Breast epithelium (tissue), 4 donors: ENCODE measurements at regions not wholly inside any gene's neighbourhood (a gene's known extent, or its start where the extent isn't known, plus 50 kb on each side); places are given as distances from the start of the nearest gene placed in this dataset.

ENCODE experiments used
- DNase-seq, 2 donors: peaks; one replicate each; pipeline ENCODE4 v3.0.0-alpha.2; 2019; ENCODE audit warnings: low spot score in 2 of 2
- H3K27ac ChIP-seq, 2 donors: fragments of 200-600 bp; sonication (generic) in 1 of 2; one replicate each; pipeline ENCODE4 v1.5.1; 2016 to 2019; ENCODE audit warnings: mild to moderate bottlenecking in 1 of 2
- H3K27me3 ChIP-seq, 2 donors: fragments of 200-600 bp; sonication (generic) in 1 of 2; one replicate each; pipeline versions ENCODE4 v1.5.1 to v1.6.0; 2017 to 2019; ENCODE audit warnings: control low read depth in 1 of 2, mild to moderate bottlenecking in 1 of 2
- H3K36me3 ChIP-seq: fragments of 200-600 bp; one replicate; pipeline ENCODE4 v1.5.1; 2019
- H3K4me1 ChIP-seq, 2 donors: fragments of 200-600 bp; sonication (generic); one replicate each; pipeline ENCODE4 v1.5.1; 2016 to 2019; ENCODE audit warnings: control low read depth in 1 of 2
- H3K4me3 ChIP-seq, 3 donors: fragments of 200-600 bp; sonication (generic); 1 replicate in 2 of 3; 2 replicates in 1 of 3; pipeline ENCODE4 v1.5.1; 2016 to 2019; ENCODE audit warnings: mild to moderate bottlenecking in 3 of 3, moderate library complexity in 2 of 3
- H3K9me3 ChIP-seq, 2 donors: fragments of 200-600 bp; sonication (generic) in 1 of 2; one replicate each; pipeline ENCODE4 v1.5.1; 2016 to 2019; ENCODE audit warnings: control low read depth in 1 of 2
- POLR2A ChIP-seq: fragments of 450-650 bp; IDR thresholded peaks from one replicate; pipeline ENCODE4 v1.6.1; 2016; ENCODE audit warnings: antibody characterized with exemption, mild to moderate bottlenecking, moderate library complexity
- POLR2AphosphoS5 ChIP-seq, 3 donors: sonication (generic); formaldehyde crosslinking; IDR thresholded peaks; one replicate each; pipeline ENCODE4 v1.6.1; 2017; ENCODE audit warnings: antibody characterized with exemption in 3 of 3
- intact Hi-C: fragments of 100-400 bp; cut with DNase I; formaldehyde crosslinking; loops from one replicate; pipeline ENCODE4 v1.15.1; 2023; ENCODE audit warnings: low total_unique reads
- TF ChIP-seq, protein P1 (sequence below), 3 donors: fragments of 450-650 bp; IDR thresholded peaks; one replicate each; pipeline ENCODE4 v1.5.1; 2016 to 2017; ENCODE audit warnings: antibody characterized with exemption in 3 of 3, mild to moderate bottlenecking in 3 of 3, moderate library complexity in 3 of 3

GRCh38 chr5:8675182-8675581 is 806.2 kb downstream of the MTRR start:
- no peaks in the 10 kb centered on the region for H3K36me3 ChIP-seq
- no peaks in the 10 kb centered on the region for H3K4me1 ChIP-seq
- H3K9me3 ChIP-seq: peaks cover 0 to 12% of the 10 kb centered on the region in 2 donors
- DNase-seq: no peak
- H3K27me3 ChIP-seq: no peaks in the 10 kb centered on the region
- no peak overlapping the region for H3K4me3 ChIP-seq
- no peak overlapping the region for H3K27ac ChIP-seq
- TF ChIP-seq, protein P1, sequence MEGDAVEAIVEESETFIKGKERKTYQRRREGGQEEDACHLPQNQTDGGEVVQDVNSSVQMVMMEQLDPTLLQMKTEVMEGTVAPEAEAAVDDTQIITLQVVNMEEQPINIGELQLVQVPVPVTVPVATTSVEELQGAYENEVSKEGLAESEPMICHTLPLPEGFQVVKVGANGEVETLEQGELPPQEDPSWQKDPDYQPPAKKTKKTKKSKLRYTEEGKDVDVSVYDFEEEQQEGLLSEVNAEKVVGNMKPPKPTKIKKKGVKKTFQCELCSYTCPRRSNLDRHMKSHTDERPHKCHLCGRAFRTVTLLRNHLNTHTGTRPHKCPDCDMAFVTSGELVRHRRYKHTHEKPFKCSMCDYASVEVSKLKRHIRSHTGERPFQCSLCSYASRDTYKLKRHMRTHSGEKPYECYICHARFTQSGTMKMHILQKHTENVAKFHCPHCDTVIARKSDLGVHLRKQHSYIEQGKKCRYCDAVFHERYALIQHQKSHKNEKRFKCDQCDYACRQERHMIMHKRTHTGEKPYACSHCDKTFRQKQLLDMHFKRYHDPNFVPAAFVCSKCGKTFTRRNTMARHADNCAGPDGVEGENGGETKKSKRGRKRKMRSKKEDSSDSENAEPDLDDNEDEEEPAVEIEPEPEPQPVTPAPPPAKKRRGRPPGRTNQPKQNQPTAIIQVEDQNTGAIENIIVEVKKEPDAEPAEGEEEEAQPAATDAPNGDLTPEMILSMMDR (IDR thresholded peaks at IDR 0.05): no peak
- no peak for TF ChIP-seq POLR2AphosphoS5 (IDR thresholded peaks at IDR 0.05)
- no peak for TF ChIP-seq POLR2A
- intact Hi-C loops: no loop called here

DNA sequence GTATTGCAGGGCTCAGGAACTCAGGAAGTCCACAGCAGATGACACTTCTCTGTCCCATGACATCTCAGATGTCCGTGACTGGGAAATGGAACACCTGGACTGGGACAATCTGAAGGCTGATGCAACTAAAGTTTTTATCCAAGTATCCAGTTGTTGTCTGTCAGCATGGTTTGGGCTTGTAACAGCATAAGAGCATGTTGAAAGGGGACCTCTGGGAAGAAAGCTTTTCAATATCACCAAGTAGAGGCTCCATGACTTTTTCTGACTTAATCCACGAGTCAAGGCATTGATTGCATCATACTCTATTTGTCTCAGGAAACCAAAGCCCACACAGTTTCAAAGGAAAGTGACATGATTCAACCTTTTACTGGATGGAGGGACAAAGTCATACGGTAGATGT is 807.7 kb downstream of the MTRR start:
- Histone ChIP-seq H3K36me3 (no peaks in the 10 kb centered on the region), H3K4me3 (no peak overlapping the region), H3K27me3 (no peaks in the 10 kb centered on the region), H3K4me1 (no peaks in the 10 kb centered on the region), H3K9me3 (peaks cover 0 to 12% of the 10 kb centered on the region in 2 donors), H3K27ac (no peak overlapping the region)
- no peak for DNase-seq
- TF ChIP-seq, protein P1 (IDR thresholded peaks at IDR 0.05): no peak
- TF ChIP-seq POLR2A (no peak), POLR2AphosphoS5 (IDR thresholded peaks at IDR 0.05) (no peak)
- intact Hi-C loops: no loop called here

DNA sequence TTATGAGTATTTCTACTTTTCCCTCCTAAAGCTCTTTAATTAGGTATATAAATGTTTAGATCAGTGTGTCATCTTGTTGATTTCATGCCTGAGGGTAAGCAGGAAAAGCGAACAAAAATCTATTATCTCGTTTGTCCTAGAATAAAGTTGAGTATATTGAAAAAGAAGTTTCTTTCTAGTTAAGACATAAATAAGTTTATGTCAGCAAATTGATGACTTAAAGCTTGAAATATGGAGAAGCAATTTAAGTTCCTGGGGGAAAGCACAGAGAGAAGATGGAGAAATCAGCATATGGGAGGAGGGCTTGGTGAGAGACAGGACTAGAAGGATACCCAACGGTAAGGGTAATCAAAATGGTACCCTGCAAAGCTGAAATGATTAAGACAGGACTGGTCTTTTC is 813.4 kb downstream of the MTRR start:
- Histone ChIP-seq H3K4me3 (no peak overlapping the region), H3K4me1 (no peaks in the 10 kb centered on the region), H3K27me3 (no peaks in the 10 kb centered on the region), H3K9me3 (peaks cover 0 to 12% of the 10 kb centered on the region in 2 donors), H3K27ac (no peak overlapping the region), H3K36me3 (no peaks in the 10 kb centered on the region)
- TF ChIP-seq, protein P1 (IDR thresholded peaks at IDR 0.05): no peak
- TF ChIP-seq POLR2AphosphoS5 (IDR thresholded peaks at IDR 0.05): no peak
- no peak for TF ChIP-seq POLR2A
- DNase-seq: no peak
- intact Hi-C loops: no loop called here

DNA sequence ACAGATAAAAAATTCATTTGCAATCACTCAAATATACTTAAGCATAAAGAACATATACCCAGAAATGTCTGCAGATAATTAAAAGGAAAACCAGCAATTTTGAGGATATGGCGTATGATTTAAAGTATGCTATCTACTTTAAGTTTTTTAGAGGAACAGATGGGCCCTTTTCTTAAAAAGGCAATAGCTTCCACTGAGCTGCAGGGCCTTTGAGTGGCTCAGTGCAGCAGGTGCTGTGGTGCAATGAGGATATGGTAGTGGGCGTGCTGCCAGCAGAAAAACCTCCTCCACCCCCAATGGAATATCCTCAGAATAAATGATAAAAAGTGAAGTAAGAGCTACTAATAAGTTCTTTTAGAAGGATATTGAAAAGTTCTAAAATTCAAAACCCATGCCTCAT is 814.5 kb downstream of the MTRR start:
- no peaks in the 10 kb centered on the region for H3K4me1 ChIP-seq
- intact Hi-C loops: no loop called here
- no peak for DNase-seq
- H3K9me3 ChIP-seq: peaks cover 0 to 4% of the 10 kb centered on the region in 2 donors
- TF ChIP-seq, protein P1 (IDR thresholded peaks at IDR 0.05): no peak
- TF ChIP-seq POLR2AphosphoS5 (IDR thresholded peaks at IDR 0.05) (no peak), POLR2A (no peak)
- no peaks in the 10 kb centered on the region for H3K27me3 ChIP-seq
- no peaks in the 10 kb centered on the region for H3K36me3 ChIP-seq
- H3K4me3 ChIP-seq: no peak overlapping the region
- no peak overlapping the region for H3K27ac ChIP-seq

DNA sequence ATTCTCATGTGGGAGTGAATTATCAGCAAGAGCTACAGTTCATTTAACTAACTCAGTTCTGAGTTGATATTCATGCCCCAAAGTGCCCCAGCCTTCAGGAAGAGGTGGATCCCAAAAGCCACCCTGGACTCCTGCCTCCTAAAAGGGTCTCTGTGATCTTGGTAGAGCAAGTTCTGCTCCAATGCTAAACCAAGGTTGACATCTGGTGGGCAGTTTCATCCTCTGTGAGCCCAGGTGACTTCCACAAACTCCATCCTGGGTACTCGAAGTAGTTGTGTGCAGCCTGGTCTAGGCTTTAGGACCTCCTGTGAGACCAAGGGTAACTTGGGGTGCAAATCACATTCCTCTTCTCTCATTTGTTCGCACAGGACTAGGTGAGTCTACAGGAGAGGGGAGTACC is 816.8 kb downstream of the MTRR start:
- TF ChIP-seq, protein P1 (IDR thresholded peaks at IDR 0.05): no peak
- TF ChIP-seq POLR2A: no peak
- TF ChIP-seq POLR2AphosphoS5 (IDR thresholded peaks at IDR 0.05): no peak
- H3K27ac ChIP-seq: no peak overlapping the region
- intact Hi-C loops: no loop called here
- no peaks in the 10 kb centered on the region for H3K4me1 ChIP-seq
- no peaks in the 10 kb centered on the region for H3K27me3 ChIP-seq
- H3K9me3 ChIP-seq: no peaks in the 10 kb centered on the region
- H3K36me3 ChIP-seq: no peaks in the 10 kb centered on the region
- no peak for DNase-seq
- H3K4me3 ChIP-seq: no peak overlapping the region
